ENCODE measurements at regions not wholly inside any gene's neighbourhood (a gene's known extent, or its start where the extent isn't known, plus 50 kb on each side); places are given as distances from the start of the nearest gene placed in this dataset.

GRCh38 chr1:164064501-164064900 is 494.5 kb upstream of the PBX1 start:
- Mint-ChIP-seq H3K4me3 (ENCODE audit: unreplicated experiment) (no peak overlapping the region), H3K36me3 (ENCODE audit: unreplicated experiment) (no peaks in the 10 kb centered on the region), H3K27ac (ENCODE audit: unreplicated experiment) (no peak overlapping the region), H3K27me3 (ENCODE audit: unreplicated experiment) (no peaks in the 10 kb centered on the region), H3K9me3 (ENCODE audit: unreplicated experiment) (peaks cover 18% of the 10 kb centered on the region), H3K4me1 (ENCODE audit: unreplicated experiment) (no peaks in the 10 kb centered on the region)
- no peak for DNase-seq (ENCODE audit: extremely low spot score, unreplicated experiment)
- no peak for TF ChIP-seq CTCF (IDR thresholded peaks at IDR 0.05)

- Mint-ChIP-seq H3K4me1 (ENCODE audit: unreplicated experiment) (no peaks in the 10 kb centered on the region), H3K27me3 (ENCODE audit: unreplicated experiment) (no peaks in the 10 kb centered on the region), H3K36me3 (ENCODE audit: unreplicated experiment) (no peaks in the 10 kb centered on the region), H3K27ac (ENCODE audit: unreplicated experiment) (no peak overlapping the region), H3K4me3 (ENCODE audit: unreplicated experiment) (no peak overlapping the region), H3K9me3 (ENCODE audit: unreplicated experiment) (peaks cover 52% of the 10 kb centered on the region)
- DNase-seq (ENCODE audit: extremely low spot score, unreplicated experiment): no peak
- TF ChIP-seq CTCF (IDR thresholded peaks at IDR 0.05): no peak
Observed at GRCh38 chr1:164071288-164071687, 487.7 kb upstream of the PBX1 start.

- no peaks in the 10 kb centered on the region for H3K4me1 Mint-ChIP-seq (ENCODE audit: unreplicated experiment)
- DNase-seq (ENCODE audit: extremely low spot score, unreplicated experiment): no peak
- H3K36me3 Mint-ChIP-seq (ENCODE audit: unreplicated experiment): no peaks in the 10 kb centered on the region
Observed at GRCh38 chr1:164086832-164087231, 472.2 kb upstream of the PBX1 start.

GRCh38 chr1:164087906-164088453 is 471.0 kb upstream of the PBX1 start:
- H3K27me3 Mint-ChIP-seq (ENCODE audit: unreplicated experiment): no peaks in the 10 kb centered on the region

More at GRCh38 chr1:164086832-164087231, 472.2 kb upstream of the PBX1 start:
- TF ChIP-seq CTCF (IDR thresholded peaks at IDR 0.05): no peak
- H3K27me3 Mint-ChIP-seq (ENCODE audit: unreplicated experiment): no peaks in the 10 kb centered on the region
- H3K9me3 Mint-ChIP-seq (ENCODE audit: unreplicated experiment): peaks cover 5% of the 10 kb centered on the region
- H3K4me3 Mint-ChIP-seq (ENCODE audit: unreplicated experiment): no peak overlapping the region
- H3K27ac Mint-ChIP-seq (ENCODE audit: unreplicated experiment): no peak overlapping the region

More at GRCh38 chr1:164087906-164088453, 471.0 kb upstream of the PBX1 start:
- H3K9me3 Mint-ChIP-seq (ENCODE audit: unreplicated experiment): peaks cover 8% of the 10 kb centered on the region
- H3K4me1 Mint-ChIP-seq (ENCODE audit: unreplicated experiment): no peaks in the 10 kb centered on the region
- H3K4me3 Mint-ChIP-seq (ENCODE audit: unreplicated experiment): no peak overlapping the region
- no peaks in the 10 kb centered on the region for H3K36me3 Mint-ChIP-seq (ENCODE audit: unreplicated experiment)
- no peak overlapping the region for H3K27ac Mint-ChIP-seq (ENCODE audit: unreplicated experiment)
- TF ChIP-seq CTCF (IDR thresholded peaks at IDR 0.05): no peak
- DNase-seq (ENCODE audit: extremely low spot score, unreplicated experiment): no peak
